ENCODE measurements at regions not wholly inside any gene's neighbourhood (a gene's known extent, or its start where the extent isn't known, plus 50 kb on each side); places are given as distances from the start of the nearest gene placed in this dataset.

GRCh38 chr6:144725736-144726522 is 440.8 kb downstream of the UTRN start:
- TF ChIP-seq POLR2A (IDR thresholded peaks at IDR 0.05) (no peak), CTCF (IDR thresholded peaks at IDR 0.05) (no peak)
